ENCODE measurements at regions not wholly inside any gene's neighbourhood (a gene's known extent, or its start where the extent isn't known, plus 50 kb on each side); places are given as distances from the start of the nearest gene placed in this dataset.

DNA sequence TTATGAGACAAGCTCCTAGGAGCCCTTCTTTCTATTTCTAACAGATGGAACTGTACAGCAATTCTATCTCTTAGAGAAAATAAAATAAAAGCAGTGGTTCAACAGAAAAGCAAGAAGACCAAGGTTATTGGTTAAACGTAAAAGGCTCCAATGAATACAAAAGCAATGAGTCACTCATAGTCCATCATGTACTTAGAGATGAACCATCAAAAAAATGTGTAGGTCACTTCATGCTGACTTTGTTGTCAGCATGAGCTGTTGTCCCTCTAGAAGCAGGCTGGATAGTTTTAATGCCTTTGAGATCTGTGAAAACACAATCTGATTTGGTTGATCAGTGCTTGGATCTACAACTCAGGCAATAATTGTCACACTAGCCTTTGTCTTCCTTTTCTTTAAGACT is 378.6 kb upstream of the ANXA10 start:
- DNase-seq: no peak

DNA sequence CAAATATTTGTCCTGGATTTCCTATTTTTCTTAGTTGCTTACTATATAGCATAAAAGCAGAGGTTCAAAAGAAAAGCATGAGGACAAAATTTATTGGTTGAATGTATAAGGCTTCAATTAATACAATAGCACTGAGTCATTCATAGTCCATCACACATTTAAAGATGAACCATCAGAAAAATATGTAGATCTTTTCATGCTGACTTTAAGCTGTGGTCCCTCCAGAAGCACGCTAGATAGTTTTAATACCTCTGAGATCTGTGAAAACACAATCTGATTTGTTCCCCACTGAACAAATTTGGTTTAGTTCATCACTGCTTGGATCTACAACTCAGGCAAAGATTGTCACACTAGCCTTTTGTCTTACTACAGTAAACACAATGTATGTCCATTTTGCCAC is 377.2 kb upstream of the ANXA10 start:
- no peak for DNase-seq

DNA sequence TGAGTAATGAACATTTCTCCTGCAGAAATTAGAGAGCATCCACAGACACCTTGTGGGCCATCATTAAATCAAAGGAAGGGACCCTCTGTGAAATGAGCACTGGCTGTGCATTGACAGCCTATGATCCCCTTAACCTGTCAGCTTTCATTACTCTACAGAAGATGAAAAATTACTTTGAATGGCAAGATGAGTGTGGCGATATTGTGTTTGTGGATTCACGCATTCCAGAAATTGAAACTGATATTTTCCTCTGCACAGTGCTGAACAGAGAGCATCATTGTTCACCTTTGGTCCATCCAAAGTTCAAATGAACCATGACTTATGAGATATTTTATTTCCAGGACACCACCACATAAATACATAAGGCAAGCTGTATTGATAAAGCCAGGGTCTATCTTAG is 374.8 kb upstream of the ANXA10 start:
- DNase-seq: no peak

DNA sequence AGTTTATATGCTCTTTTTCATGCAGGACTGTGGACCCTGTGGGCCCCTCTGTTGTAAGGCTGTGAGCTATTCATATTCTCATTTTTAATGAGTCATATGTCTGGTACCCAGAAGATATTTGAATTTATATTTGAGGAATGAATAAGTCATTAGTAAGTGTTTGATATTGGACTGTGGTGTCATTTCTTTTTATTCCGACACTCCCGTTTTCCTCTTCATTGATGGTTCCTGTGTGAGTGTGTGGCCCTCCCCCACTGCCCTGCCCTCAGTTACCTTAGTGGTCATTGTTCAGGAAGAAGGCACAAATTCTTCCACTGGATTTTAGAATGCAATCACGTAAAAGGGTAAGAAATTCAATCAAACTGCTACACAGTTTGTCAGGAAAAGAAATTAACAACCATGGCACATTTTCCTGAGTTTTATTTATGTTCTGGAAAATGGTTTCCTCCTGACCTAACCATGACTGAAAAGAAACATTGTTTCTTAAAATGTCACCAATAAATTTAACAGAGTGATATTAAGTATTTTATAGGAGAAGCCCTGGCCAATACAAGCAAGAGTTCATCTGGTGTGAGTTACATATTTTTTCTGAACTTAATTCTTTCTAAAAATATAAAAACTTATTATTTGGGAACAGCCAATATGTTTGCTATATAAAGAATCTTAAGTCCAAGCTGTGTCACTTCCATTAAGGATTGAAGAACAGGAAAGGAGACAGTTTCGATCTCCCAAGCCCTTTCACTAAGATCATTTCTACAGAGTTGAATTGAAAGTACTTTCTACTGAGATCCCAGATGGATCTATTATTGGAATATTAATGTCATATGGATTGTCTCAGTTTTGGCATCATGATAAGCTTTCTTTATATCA is 370.5 kb upstream of the ANXA10 start:
- no peak for DNase-seq

DNA sequence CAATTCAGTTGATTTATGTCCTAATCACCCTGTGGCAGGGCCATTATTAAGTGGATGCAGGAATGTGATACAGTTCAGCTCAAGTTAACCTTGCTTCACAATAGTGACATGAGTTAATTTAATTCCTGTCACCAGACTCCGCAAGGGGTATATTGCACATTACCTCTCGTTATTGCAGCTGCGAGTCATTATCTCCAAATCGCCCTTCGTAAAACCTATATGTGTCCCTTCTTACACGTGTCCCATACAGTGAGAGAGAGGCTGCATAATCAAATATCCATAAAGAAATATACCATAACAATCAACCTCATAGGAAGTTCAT is 369.9 kb upstream of the ANXA10 start:
- no peak for DNase-seq

DNA sequence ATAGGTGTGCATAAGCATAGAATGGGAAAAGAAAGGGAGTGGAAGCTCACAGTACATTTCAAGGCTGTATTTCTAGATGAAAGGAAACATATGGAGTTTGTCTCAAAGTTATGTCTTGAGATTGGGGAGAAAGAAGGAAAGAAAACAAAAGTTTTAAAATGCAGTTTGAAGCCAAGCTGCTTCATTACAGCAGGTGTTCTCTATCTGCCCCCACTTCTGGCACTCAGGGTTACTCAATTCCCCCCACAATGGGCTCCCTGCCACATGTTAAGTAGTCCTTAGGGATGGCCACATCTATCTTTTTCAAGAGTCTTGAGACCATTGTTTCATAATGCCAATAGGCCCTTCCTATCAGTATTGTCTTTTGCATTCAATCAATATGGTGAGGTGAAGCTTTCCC is 367.4 kb upstream of the ANXA10 start:
- no peak for DNase-seq

DNA sequence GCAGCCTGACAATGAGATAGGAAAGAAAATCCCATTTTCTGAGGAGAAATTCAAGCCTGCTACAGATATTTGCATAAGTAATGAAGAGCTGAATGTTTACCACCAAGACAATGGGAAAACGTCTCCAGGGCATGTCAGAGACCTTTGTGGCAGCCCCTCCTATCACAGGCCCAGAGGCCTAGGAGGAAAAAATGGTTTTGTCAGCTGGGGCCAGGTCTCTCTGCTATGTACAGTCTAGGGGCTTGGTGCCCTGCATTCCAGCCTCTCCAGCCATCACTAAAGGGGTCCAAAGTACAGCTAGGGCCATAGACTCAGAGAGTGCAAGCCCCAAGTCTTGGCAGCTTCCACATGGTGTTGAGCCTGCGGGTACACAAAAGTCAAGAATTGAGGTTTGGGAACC is 361.6 kb upstream of the ANXA10 start:
- DNase-seq: no peak

DNA sequence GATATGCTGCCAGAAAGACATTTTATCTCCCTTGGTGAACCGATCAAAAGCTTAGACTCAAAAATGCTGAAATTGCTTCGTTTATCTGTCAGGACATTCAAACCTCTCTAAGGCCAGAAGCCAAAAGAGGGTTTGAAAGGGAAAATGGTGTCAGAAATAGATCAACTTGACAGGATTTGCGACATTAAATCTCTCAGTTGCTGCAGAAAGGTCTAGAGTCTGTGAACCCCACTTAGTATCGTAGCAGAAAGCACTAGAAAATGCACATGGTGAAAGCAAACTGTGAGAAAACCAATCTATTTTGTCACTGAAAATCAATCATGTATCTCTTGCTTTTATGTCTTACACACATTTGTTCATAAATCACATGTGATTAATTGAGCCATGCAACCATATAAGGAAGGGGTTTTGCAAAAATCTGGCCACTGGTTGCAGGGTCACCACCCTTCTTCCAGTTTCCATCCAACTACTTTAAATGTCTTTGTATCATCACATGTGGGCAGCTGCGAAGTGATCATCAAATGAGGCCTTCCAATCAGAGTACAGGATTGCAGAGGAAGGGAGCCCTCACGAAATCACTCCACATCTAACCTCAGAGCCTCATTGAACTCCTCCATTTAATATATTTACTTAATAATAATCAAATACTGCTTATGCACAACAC is 347.2 kb upstream of the ANXA10 start:
- no peak for DNase-seq

DNA sequence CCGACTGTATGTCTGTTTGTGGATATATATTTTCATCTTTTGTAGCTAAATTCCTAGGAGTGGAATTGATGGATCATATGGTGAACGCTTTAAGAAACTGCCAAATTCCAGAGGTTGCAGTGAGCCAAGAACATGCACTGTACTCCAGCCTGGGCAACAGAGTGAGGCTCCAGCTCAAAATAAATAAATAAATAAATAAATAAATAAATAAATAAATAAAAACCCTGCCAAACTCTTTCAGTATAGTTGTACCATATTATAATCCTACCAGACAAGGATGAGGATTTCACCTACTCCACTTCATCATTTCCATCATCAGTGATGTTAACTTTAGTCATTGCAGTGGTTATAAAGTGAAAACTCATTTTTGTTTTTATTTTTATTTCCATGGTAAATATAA is 325.1 kb upstream of the ANXA10 start:
- no peak for DNase-seq

DNA sequence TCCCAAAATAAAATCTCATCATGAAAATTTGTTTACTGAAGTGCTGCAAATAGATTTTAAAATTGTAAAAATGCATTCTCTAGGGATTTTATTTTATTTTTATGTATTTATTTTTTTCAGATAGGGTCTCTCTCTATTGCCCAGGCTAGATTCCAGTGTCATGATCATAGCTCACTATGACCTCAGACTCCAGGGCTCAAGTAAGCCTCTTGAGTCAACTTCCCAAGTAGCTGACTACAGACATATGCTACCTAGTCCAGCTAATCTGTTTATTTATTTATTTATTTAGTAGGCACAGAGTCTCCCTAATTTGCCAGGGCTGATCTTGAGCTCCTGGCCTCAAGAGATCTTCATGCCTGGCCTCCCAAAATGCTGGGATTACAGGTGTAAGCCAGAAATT is 317.7 kb upstream of the ANXA10 start:
- DNase-seq: no peak

DNA sequence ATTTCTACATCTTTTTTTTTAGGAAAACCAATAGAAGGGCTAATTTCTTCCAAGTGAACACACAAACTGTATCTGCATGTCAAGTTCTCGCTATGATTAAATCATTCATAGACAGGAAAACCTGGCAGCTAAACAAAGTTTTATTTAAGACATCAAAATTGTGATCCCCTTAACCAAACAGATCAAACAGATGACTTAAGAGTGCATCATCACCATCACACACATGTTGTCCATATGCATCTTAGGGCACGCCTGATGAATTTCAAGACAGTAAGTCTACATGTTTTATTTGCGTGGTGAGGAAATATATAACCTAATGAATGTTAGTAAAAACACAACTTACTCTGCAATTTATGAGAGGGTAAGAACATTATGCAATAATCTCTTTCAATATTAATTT is 317.0 kb upstream of the ANXA10 start:
- no peak for DNase-seq

DNA sequence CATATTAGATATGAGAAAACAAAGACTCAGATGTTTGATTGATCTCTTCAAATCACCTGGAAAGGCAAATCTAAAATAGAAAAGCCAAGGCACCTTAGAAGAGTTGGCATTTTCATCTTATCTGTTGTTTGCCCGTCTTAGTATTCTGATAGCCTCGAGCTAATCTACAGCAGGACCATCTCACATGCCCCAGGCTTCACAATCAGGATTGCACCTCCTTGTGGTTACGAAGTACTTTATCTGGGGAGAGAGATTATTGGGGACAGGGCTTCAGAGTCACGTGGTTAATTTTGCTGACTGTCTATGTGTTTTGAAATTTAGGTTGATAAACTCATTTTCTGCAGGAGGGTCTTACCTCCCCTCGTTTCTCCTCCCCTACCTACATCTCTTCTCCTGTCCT is 313.1 kb upstream of the ANXA10 start:
- DNase-seq: no peak

DNA sequence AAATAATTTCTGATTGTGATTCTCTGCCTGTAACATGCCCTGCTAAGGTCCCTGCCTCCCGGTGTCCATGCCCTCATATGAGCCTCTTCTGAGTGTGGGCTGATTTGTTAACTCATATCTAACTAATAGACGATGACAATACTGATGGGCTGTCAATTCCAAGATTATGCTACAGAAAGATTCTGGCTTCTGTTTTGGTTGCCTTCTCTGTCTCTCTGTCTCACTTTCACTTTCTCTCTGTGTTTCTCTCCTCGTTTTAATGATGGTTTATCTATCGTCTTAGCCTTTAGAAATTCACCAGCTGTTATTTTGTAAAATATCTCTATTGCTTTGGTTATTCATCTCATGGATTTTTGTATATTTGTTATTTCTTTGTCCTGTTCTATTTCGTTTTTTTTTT is 312.5 kb upstream of the ANXA10 start:
- DNase-seq: no peak

DNA sequence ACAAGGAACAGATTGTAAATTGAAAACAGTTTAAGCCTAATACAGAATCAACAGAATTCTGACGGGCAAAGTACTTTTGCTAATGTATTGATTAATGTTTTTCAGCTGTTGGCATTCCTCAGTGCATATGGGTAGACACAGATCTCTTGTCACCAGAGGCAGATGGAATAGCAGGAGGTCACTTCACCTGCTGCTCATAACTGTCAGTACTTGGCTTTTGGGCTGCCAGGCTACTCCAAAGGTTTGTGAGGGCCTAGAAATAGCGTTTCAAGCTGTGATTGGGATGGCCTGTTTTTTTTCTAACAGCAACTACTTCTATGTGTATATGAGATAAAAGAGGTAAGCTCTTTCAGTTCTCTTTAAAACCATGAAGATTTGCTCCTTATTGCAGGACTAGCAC is 307.5 kb upstream of the ANXA10 start:
- DNase-seq: no peak

DNA sequence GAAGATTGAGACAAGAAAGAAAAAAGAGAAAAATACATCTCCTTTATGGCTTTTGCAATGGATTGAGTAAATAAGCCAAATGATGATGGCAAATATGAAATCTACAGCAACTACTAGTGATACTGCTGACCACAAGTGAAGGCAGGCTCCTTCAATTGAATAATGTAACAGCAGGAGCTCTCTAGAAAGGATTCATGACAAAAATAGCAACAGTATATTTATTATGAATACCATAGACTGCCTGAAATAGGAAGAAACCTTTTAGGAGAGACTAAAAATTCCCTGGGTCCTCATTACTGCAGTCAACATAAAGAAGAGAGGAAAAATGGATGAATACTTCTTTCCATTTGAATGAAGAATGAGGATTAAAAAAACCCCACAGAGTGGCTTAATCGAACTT is 306.8 kb upstream of the ANXA10 start:
- DNase-seq: no peak

DNA sequence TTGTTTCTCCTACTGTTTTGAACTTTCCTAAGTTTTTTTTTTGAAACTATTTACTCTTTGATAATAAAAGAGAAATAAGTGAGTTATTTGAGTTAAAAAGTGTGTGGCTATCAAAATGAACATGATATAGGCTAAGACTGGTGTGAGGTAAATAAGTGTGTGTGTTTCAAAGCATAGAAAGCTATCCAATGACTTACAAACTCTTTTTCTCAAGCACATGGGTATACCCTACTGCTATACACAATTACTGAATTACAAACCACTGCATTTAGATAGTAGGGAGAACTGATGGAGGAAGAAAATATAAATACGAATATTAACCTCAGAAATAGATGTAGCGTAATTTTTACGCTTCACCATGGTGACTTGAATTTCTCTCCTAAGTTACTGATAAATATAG is 305.8 kb upstream of the ANXA10 start:
- DNase-seq: no peak

DNA sequence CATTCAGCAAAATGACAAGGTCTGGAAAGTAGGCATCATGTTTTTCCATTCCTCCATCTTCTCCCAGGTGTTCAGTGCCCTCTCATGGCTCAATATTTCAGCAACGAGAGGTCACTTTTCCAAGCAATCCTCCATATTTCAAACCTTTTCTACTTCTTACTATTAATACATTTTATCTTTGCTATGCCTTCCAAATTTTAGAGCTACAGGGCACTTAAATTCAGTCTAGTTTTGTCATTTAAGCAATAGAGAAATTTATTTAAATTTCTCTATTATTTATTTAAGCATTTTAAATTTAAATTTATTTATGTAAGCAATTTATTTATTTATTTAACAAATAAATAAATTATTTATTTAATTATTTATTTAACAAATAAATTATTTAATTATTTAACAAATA is 305.1 kb upstream of the ANXA10 start:
- no peak for DNase-seq

DNA sequence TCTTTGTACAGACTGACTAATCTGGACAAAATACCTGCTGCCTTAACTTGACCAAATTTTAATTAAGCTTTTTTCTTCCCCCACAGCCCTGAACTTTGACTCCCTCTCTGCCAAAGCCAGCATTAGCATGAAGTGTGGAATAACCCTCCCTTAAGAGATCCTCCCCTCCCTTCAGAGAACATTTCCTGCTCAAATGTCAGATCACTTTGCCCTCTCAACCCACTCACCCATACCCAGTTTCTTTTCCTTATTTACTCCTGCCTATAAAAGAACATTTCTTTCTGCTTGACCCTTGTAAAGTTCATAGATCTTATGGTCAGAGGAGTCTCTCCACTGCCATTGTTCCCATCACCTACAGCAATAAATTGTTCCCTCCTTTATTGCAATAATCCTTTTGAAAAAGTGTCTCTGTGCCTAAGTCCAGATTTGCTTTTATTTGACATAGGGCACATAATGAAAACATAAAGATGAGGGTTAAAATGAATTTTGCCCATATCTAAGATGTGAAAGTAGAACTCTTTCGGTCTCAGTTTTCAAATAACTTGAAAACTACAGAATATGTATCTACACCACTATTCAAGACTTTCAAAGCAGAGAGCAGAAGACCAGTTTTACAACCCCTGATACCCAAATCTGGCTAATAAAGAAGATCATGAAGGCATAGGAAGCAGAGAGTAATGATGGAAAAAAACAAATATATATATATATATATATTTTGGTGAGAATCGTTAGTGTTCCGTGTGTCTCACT is 289.7 kb upstream of the ANXA10 start:
- DNase-seq: no peak

DNA sequence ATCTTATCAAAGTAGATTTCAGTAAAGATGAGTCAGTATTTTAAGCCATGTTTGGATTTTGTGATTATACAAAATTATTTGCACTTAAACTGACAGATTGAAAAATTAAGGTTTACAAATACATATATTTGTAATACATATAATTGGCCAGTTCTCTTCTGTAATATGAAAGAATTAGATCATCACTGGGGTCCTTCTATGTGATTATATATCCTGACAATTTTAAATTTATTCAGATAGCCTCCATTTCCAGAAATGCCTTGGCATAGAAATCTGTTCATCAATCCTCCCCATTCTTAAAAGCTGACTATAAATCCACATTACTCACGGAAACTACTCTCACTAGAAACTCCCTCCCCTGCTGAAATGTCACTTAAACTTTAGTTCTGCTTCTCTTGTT is 280.4 kb upstream of the ANXA10 start:
- no peak for DNase-seq

DNA sequence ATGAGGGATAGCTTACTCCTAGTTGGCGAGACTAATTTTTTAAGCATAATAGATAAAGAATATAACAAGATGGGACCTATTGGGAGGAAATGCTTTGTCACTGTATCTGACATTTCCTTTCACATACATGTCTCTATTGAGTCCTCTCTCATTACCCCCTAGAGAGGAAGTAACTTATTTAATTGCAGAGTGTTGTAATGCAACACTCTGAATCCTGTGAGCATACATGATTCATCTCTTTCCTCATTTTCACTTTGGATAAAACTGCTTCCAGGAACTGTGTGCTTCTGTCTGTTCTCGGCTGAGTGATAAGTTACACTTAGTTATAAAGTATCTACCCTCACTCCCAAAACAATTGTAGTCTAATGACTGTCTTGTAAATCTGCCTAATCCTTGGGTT is 266.1 kb upstream of the ANXA10 start:
- DNase-seq: no peak

DNA sequence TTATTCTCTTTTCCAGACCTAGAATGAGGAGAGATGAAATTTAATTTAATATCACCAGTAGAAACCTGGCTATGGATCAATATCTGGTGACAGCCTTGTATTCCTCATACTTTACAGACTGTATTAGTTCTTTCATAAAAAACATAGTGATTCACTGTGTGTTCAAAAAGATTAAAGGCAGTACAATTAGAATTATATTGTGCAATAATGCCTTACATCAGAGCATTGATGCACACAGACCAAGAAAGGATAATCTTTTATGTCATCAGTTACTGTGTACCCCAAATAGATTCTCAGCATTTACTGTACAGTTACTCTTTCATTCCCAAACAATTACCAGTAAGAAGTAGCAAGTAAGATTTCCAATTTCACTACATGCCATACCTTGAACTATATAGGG is 260.5 kb upstream of the ANXA10 start:
- no peak for DNase-seq

DNA sequence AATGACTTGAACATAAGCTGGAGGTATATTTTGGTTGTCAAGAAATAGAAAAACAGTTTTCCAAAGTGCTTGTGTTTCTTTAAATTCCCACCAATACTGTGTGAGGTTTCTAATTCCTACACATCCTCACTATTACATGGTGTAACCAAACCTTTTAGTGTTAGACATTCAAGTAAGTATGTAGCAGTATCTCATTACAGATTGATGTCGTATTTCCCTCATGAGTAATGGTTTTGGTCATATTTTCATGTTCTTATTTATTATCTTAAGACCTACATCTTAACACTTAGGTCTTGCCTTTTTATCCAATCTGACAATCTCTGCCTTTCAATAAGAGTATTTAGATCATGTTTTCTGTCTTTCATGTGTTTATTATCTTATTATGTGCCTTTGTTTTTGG is 253.7 kb upstream of the ANXA10 start:
- no peak for DNase-seq

DNA sequence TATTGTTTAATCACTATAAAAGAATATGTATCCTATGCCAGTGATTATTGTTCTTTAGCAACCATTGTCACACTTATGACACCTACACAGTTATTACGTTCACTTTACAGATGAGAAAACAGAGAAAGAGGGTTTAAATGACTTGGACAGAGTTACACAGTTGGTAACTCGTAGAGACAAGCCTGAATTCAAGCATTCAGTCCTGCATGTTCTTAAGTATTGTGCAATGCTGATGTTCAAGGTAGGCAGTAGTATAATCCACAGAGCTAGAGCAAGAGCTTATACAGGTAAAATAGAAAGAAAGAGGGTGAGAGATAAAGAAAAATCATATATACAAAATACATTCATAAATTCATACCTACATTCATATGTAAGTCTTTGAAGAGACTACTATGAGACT is 249.8 kb upstream of the ANXA10 start:
- no peak for DNase-seq

DNA sequence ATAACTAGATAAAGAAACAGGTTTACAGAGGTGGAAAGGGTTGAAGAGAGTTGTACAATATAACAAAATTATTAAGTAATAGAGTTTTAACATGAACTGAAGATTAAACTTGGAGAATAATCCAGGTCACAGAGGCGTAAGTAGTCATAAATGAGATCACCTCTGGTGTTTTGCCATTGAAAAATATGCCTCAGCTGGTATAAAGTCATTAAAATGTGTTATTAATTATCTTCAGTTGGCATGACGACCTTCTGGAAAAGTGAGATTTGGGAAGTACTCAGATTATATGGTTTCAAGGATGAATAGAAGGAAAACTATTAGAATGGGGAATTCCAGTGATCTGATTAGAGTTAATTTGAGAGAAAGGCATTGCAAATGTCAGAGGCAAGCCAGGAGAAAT is 237.5 kb upstream of the ANXA10 start:
- DNase-seq: no peak
